Karpas-422 (cell line): ENCODE measurements at regions not wholly inside any gene's neighbourhood (a gene's known extent, or its start where the extent isn't known, plus 50 kb on each side); places are given as distances from the start of the nearest gene placed in this dataset.

ENCODE experiments used
- DNase-seq: peaks from one replicate; pipeline ENCODE4 v3.0.0-alpha.2; 2015
- H2AFZ ChIP-seq: fragments of 200-600 bp; sonication (generic); 2 replicates; pipeline ENCODE4 v1.6.1; 2014; ENCODE audit warnings: antibody characterized with exemption, low read length, mixed read lengths
- H3K27ac ChIP-seq: fragments of 200-600 bp; sonication (generic); 2 replicates; pipeline ENCODE4 v1.5.1; 2014; ENCODE audit warnings: mild to moderate bottlenecking, low read length, moderate library complexity
- H3K27me3 ChIP-seq: fragments of 200-600 bp; sonication (generic); 2 replicates; pipeline ENCODE4 v1.6.1; 2014; ENCODE audit warnings: low read length, mixed read lengths
- H3K36me3 ChIP-seq: fragments of 200-600 bp; sonication (generic); 2 replicates; pipeline ENCODE4 v1.6.1; 2014; ENCODE audit warnings: low read length, mixed read lengths; ENCODE audit not compliant: insufficient read depth
- H3K4me1 ChIP-seq: fragments of 200-600 bp; sonication (generic); 2 replicates; pipeline ENCODE4 v1.6.1; 2014; ENCODE audit warnings: mild to moderate bottlenecking, low read length, mixed read lengths
- H3K4me2 ChIP-seq: fragments of 200-600 bp; sonication (generic); 2 replicates; pipeline ENCODE4 v1.6.1; 2014; ENCODE audit warnings: low read length, low read depth, mild to moderate bottlenecking; ENCODE audit not compliant: poor library complexity, severe bottlenecking
- H3K4me3 ChIP-seq: fragments of 200-600 bp; sonication (generic); 2 replicates; pipeline ENCODE4 v1.5.1; 2014; ENCODE audit warnings: mild to moderate bottlenecking, antibody characterized with exemption, low read length, mixed read lengths
- H3K79me2 ChIP-seq: fragments of 200-600 bp; sonication (generic); 2 replicates; pipeline ENCODE4 v1.6.1; 2014; ENCODE audit warnings: mild to moderate bottlenecking, low read length, mixed read lengths
- H3K9ac ChIP-seq: fragments of 200-600 bp; sonication (generic); 2 replicates; pipeline ENCODE4 v1.6.0; 2014; ENCODE audit warnings: low read length
- H3K9me2 ChIP-seq: fragments of 200-600 bp; sonication (generic), shearing (Covaris generic); replicated peaks from 2 replicates; pipeline ENCODE4 v1.6.0; 2014; ENCODE audit warnings: mild to moderate bottlenecking, low read length, moderate library complexity; ENCODE audit not compliant: insufficient read depth
- H3K9me3 ChIP-seq: fragments of 300-700, 200-600 bp; sonication (generic); 2 replicates; pipeline ENCODE4 v1.6.1; 2014; ENCODE audit warnings: low read length, mixed read lengths
- H4K20me1 ChIP-seq: fragments of 200-600 bp; sonication (generic); 2 replicates; pipeline ENCODE4 v1.6.1; 2014; ENCODE audit warnings: mild to moderate bottlenecking, antibody characterized with exemption, low read length, low read depth; ENCODE audit not compliant: insufficient read depth

DNA sequence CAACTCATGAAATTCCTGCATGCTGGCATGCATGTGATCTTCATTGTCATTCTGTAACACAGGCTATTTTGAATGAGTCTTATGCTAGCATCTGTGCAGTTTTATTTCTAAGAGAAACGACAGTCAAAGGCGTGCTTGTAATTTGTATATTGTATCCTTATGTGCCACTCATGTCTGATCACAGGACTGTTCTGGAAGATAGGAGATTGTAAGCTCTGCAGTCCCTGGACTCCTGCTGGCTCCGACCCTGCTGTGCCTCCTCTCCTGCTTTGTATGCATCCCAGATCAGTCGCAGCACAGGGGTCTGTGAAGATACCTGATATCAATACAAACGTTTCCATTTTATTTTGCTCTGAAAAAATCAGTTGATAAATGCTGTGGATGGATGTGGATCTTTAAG is 653.1 kb downstream of the LIG4 start:
- Histone ChIP-seq H3K27ac (no peak overlapping the region), H3K9me3 (peaks cover 9% of the 10 kb centered on the region), H2AFZ (no peak overlapping the region), H3K9me2 (no peaks in the 10 kb centered on the region), H3K4me2 (no peak overlapping the region), H4K20me1 (no peaks in the 10 kb centered on the region), H3K27me3 (no peaks in the 10 kb centered on the region), H3K79me2 (no peaks in the 10 kb centered on the region), H3K36me3 (no peaks in the 10 kb centered on the region), H3K4me3 (no peak overlapping the region), H3K4me1 (no peaks in the 10 kb centered on the region), H3K9ac (no peak overlapping the region)
- no peak for DNase-seq

GRCh38 chr13:107554460-107554859 is 660.9 kb downstream of the LIG4 start:
- Histone ChIP-seq H2AFZ (no peak overlapping the region), H3K9me2 (no peaks in the 10 kb centered on the region), H3K9me3 (peaks cover 16% of the 10 kb centered on the region; the same call in 1 of the 2 replicates), H3K27ac (no peak overlapping the region), H3K4me2 (no peak overlapping the region), H3K79me2 (no peaks in the 10 kb centered on the region), H3K9ac (no peak overlapping the region), H3K4me3 (no peak overlapping the region), H3K27me3 (no peaks in the 10 kb centered on the region), H3K4me1 (no peaks in the 10 kb centered on the region), H4K20me1 (no peaks in the 10 kb centered on the region), H3K36me3 (no peaks in the 10 kb centered on the region)
- DNase-seq: no peak

DNA sequence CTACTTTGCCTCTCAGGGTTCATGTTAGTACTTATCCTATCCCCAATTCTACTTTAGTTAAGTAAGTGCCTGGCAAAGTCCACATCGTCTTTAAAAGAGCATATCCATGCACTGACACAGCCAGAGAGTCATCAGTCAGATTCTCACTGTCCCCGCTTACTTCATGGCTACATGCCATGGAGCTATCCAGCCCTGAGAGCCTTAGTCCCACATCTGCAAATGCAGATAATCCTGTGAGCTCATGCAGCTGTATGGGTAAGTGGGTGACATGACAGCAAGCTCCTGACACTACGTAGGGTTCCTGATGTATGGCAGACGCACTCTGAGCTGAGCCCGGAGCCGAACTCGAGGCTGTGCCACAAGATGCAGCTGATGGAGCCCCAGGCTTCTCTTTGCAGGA is 661.5 kb downstream of the LIG4 start:
- Histone ChIP-seq H2AFZ (no peak overlapping the region), H3K27ac (no peak overlapping the region), H3K4me2 (no peak overlapping the region), H3K9me3 (peaks cover 21% of the 10 kb centered on the region; the same call in 1 of the 2 replicates), H3K9ac (no peak overlapping the region), H4K20me1 (no peaks in the 10 kb centered on the region), H3K36me3 (no peaks in the 10 kb centered on the region), H3K79me2 (no peaks in the 10 kb centered on the region), H3K9me2 (no peaks in the 10 kb centered on the region), H3K4me1 (no peaks in the 10 kb centered on the region), H3K27me3 (no peaks in the 10 kb centered on the region), H3K4me3 (no peak overlapping the region)
- no peak for DNase-seq

- H3K36me3 ChIP-seq: no peaks in the 10 kb centered on the region
- no peak overlapping the region for H3K4me3 ChIP-seq
- no peaks in the 10 kb centered on the region for H4K20me1 ChIP-seq
- no peak overlapping the region for H3K27ac ChIP-seq
- H3K79me2 ChIP-seq: no peaks in the 10 kb centered on the region
- peaks cover 20% of the 10 kb centered on the region for H3K9me3 ChIP-seq
- no peaks in the 10 kb centered on the region for H3K4me1 ChIP-seq
- H3K9ac ChIP-seq: no peak overlapping the region
- no peak overlapping the region for H2AFZ ChIP-seq
- no peak for DNase-seq
- H3K9me2 ChIP-seq: no peaks in the 10 kb centered on the region
- no peak overlapping the region for H3K4me2 ChIP-seq
- H3K27me3 ChIP-seq: no peaks in the 10 kb centered on the region
Measured at GRCh38 chr13:107551521-107551920, 663.8 kb downstream of the LIG4 start.

DNA sequence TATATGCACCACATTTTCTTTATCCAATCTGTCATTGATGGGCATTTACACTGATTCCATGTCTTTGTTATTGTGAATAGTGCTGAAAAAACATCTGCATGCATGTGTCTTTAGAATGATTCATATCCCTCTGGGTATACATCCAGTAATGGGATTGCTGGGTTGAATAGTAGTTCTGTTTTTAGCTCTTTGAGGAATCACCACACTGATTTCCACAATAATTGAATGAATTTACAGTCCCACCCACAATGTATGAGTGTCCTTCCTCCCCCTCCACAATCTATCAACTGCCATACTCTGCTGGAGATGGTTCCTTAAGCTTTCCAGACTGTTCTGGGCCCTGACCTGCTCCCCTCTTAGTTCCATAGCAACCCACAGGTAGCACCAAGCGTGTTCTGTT is 667.0 kb downstream of the LIG4 start:
- DNase-seq: no peak
- no peaks in the 10 kb centered on the region for H3K9me2 ChIP-seq
- no peak overlapping the region for H2AFZ ChIP-seq
- no peaks in the 10 kb centered on the region for H4K20me1 ChIP-seq
- H3K79me2 ChIP-seq: no peaks in the 10 kb centered on the region
- H3K36me3 ChIP-seq: no peaks in the 10 kb centered on the region
- no peaks in the 10 kb centered on the region for H3K4me1 ChIP-seq
- no peak overlapping the region for H3K4me3 ChIP-seq
- H3K9ac ChIP-seq: no peak overlapping the region
- peaks cover 20% of the 10 kb centered on the region for H3K9me3 ChIP-seq
- no peaks in the 10 kb centered on the region for H3K27me3 ChIP-seq
- H3K27ac ChIP-seq: no peak overlapping the region
- no peak overlapping the region for H3K4me2 ChIP-seq

DNA sequence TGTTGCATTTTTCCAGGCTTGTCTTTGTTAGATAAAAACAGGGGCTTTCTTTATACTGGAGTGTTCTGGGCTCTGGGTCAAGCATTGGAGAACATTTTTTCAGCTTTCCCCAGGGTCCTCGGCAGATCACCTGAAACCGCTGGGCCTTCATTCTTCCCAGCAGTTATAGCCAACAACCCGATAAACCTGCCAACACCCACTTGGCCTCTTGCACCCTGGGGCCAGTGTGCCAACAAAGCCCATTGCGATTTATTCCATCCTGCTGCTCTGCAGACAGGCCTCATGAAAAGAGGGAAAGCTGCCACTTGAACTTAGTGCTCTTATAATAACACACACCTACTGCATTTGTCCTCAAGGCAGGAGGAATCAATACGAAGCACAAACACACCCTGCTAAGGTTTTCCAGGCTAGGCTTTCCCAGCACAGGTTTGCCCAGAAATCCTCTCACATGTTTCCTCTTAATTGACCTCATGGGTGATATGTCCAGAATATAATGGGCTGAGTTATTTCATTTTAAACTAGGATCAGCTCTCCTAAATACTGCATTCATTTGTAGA is 669.3 kb downstream of the LIG4 start:
- no peak overlapping the region for H2AFZ ChIP-seq
- H3K4me1 ChIP-seq: no peaks in the 10 kb centered on the region
- no peaks in the 10 kb centered on the region for H4K20me1 ChIP-seq
- no peak overlapping the region for H3K4me2 ChIP-seq
- no peaks in the 10 kb centered on the region for H3K27me3 ChIP-seq
- no peak for DNase-seq
- no peaks in the 10 kb centered on the region for H3K36me3 ChIP-seq
- no peaks in the 10 kb centered on the region for H3K79me2 ChIP-seq
- H3K9me2 ChIP-seq: no peaks in the 10 kb centered on the region
- no peak overlapping the region for H3K27ac ChIP-seq
- no peak overlapping the region for H3K9ac ChIP-seq
- H3K4me3 ChIP-seq: no peak overlapping the region
- peaks cover 27% of the 10 kb centered on the region for H3K9me3 ChIP-seq

DNA sequence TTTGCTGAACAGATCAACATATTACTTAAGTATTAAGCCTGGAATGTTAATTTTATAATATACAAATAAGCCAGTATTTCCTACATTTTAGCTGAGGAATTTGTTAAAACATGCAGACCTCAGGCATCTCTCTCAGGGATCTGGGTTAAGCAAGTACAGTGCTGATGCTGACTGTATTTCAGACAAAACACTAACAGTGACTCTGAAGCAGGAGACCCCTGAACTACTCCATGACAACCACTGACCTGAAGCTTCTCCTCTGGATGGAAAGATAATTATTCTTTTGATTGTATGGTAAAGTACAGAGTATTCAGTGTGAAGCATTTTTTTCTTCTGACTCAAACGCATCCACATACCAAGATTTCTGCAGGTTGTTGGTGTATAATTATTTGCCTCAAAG is 680.8 kb downstream of the LIG4 start:
- Histone ChIP-seq H3K27ac (no peak overlapping the region), H4K20me1 (no peaks in the 10 kb centered on the region), H3K36me3 (no peaks in the 10 kb centered on the region), H3K27me3 (no peaks in the 10 kb centered on the region), H2AFZ (no peak overlapping the region), H3K9ac (no peak overlapping the region), H3K4me3 (no peak overlapping the region), H3K9me2 (no peaks in the 10 kb centered on the region), H3K4me2 (no peak overlapping the region), H3K4me1 (no peaks in the 10 kb centered on the region), H3K9me3 (peaks cover 30% of the 10 kb centered on the region), H3K79me2 (no peaks in the 10 kb centered on the region)
- no peak for DNase-seq

DNA sequence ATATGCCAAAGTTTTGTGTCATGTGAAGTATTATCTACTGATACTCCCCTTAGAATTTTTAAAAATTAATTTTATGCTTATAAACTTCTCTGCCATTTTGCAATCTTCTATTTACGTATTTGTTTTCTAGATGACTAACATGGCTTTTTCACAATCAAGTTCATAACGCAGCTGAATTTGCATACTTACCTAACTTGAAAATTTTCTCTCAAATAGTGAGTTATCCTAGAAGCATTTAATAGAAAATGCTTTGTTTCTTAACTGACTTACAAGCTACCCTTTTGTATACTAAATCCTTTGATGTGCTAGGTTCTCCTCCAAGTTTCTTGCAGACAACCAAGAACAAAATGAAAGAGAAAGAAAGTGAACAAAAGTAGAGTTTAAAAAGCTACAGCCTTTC is 683.5 kb downstream of the LIG4 start:
- Histone ChIP-seq H3K9ac (no peak overlapping the region), H3K4me1 (no peaks in the 10 kb centered on the region), H3K27ac (no peak overlapping the region), H3K9me3 (peaks cover 39% of the 10 kb centered on the region), H3K9me2 (no peaks in the 10 kb centered on the region), H3K27me3 (no peaks in the 10 kb centered on the region), H3K4me2 (no peak overlapping the region), H3K4me3 (no peak overlapping the region), H4K20me1 (no peaks in the 10 kb centered on the region), H3K79me2 (no peaks in the 10 kb centered on the region), H3K36me3 (no peaks in the 10 kb centered on the region), H2AFZ (no peak overlapping the region)
- DNase-seq: no peak

GRCh38 chr13:107531180-107531579 is 684.2 kb downstream of the LIG4 start:
- H3K36me3 ChIP-seq: no peaks in the 10 kb centered on the region
- H3K79me2 ChIP-seq: no peaks in the 10 kb centered on the region
- no peak overlapping the region for H2AFZ ChIP-seq
- no peak overlapping the region for H3K27ac ChIP-seq
- H3K4me2 ChIP-seq: no peak overlapping the region
- no peak overlapping the region for H3K4me3 ChIP-seq
- H4K20me1 ChIP-seq: no peaks in the 10 kb centered on the region
- H3K9me3 ChIP-seq: peaks cover 39% of the 10 kb centered on the region
- H3K9me2 ChIP-seq: no peaks in the 10 kb centered on the region
- no peak for DNase-seq
- no peaks in the 10 kb centered on the region for H3K4me1 ChIP-seq
- no peaks in the 10 kb centered on the region for H3K27me3 ChIP-seq
- no peak overlapping the region for H3K9ac ChIP-seq
